MM.1S (cell line): ENCODE measurements at regions not wholly inside any gene's neighbourhood (a gene's known extent, or its start where the extent isn't known, plus 50 kb on each side); places are given as distances from the start of the nearest gene placed in this dataset.

Source experiments
- DNase-seq: peaks from one replicate; pipeline ENCODE4 v3.0.0-alpha.2; 2015
- H2AFZ ChIP-seq: fragments of 300-600 bp; sonication (generic); 2 replicates; pipeline ENCODE4 v1.6.0; 2016; ENCODE audit warnings: antibody characterized with exemption, low read length
- H3F3A ChIP-seq: fragments of 300-600 bp; sonication (generic); 2 replicates; pipeline ENCODE4 v1.6.1; 2016; ENCODE audit warnings: mild to moderate bottlenecking, antibody characterized with exemption, low read length, moderate library complexity, mixed read lengths; ENCODE audit not compliant: insufficient read depth
- H3K27ac ChIP-seq: fragments of 300-600 bp; sonication (generic); 2 replicates; pipeline ENCODE4 v1.5.1; 2016; ENCODE audit warnings: mild to moderate bottlenecking, low read length
- H3K27me3 ChIP-seq: fragments of 300-600 bp; sonication (generic); replicated peaks from 2 replicates; pipeline ENCODE4 v1.6.0; 2016; ENCODE audit warnings: low read length; ENCODE audit not compliant: insufficient read depth
- H3K36me3 ChIP-seq: fragments of 300-600 bp; sonication (generic); replicated peaks from 2 replicates; pipeline ENCODE4 v1.6.1; 2016; ENCODE audit warnings: mild to moderate bottlenecking, low read length, mixed read lengths; ENCODE audit not compliant: insufficient read depth
- H3K4me1 ChIP-seq: fragments of 300-600 bp; sonication (generic); 2 replicates; pipeline ENCODE4 v1.6.1; 2016; ENCODE audit warnings: low read length, mixed read lengths
- H3K4me2 ChIP-seq: fragments of 300-600 bp; sonication (generic); 2 replicates; pipeline ENCODE4 v1.6.0; 2016; ENCODE audit warnings: low read depth, low read length
- H3K4me3 ChIP-seq: fragments of 300-600 bp; sonication (generic); 2 replicates; pipeline ENCODE4 v1.5.1; 2016; ENCODE audit warnings: low read length, mixed read lengths
- H3K79me2 ChIP-seq: fragments of 300-600 bp; sonication (generic); 2 replicates; pipeline ENCODE4 v1.6.1; 2016; ENCODE audit warnings: mixed run types, low read length, mixed read lengths
- H3K9ac ChIP-seq: fragments of 300-600 bp; sonication (generic); 2 replicates; pipeline ENCODE4 v1.6.1; 2016; ENCODE audit warnings: low read length, mixed read lengths
- H3K9me2 ChIP-seq: fragments of 300-600 bp; sonication (generic); replicated peaks from 2 replicates; pipeline ENCODE4 v1.6.1; 2016; ENCODE audit warnings: mild to moderate bottlenecking, low read length, mixed read lengths; ENCODE audit not compliant: insufficient read depth
- H3K9me3 ChIP-seq: fragments of 300-600 bp; sonication (generic); replicated peaks from 2 replicates; pipeline ENCODE4 v1.6.1; 2016; ENCODE audit warnings: mild to moderate bottlenecking, low read length, mixed read lengths; ENCODE audit not compliant: insufficient read depth
- H4K20me1 ChIP-seq: fragments of 300-600 bp; sonication (generic); 2 replicates; pipeline ENCODE4 v1.6.1; 2016; ENCODE audit warnings: mild to moderate bottlenecking, low read length, moderate library complexity, mixed read lengths; ENCODE audit not compliant: insufficient read depth
- CTCF ChIP-seq: fragments of 300-600 bp; sonication (generic); IDR thresholded peaks from 2 replicates; pipeline ENCODE4 v1.5.1; 2016; ENCODE audit warnings: antibody characterized with exemption, low read length, mixed read lengths
- EZH2 ChIP-seq: fragments of 300-600 bp; sonication (generic); optimal IDR thresholded peaks from 2 replicates; pipeline ENCODE3; 2017; ENCODE audit warnings: low read depth, mild to moderate bottlenecking, antibody characterized with exemption, low read length, mixed read lengths
- EZH2phosphoT487 ChIP-seq: fragments of 300-600 bp; sonication (generic); IDR thresholded peaks from 2 replicates; pipeline ENCODE4 v1.6.1; 2018; ENCODE audit warnings: antibody characterized with exemption, low read length

GRCh38 chr11:37946155-37946766 is 1348.2 kb upstream of the RAG2 start:
- H3K36me3 ChIP-seq, result no peaks in the 10 kb centered on the region
- H3K9me2 ChIP-seq, result no peaks in the 10 kb centered on the region
- TF ChIP-seq EZH2 (no peak), CTCF (peak; percentile 84)
- H3K79me2 ChIP-seq, result no peaks in the 10 kb centered on the region
- 0 out of 2 replicates have a peak overlapping the region, but pooled peaks have one; percentile 28 for H2AFZ ChIP-seq
- no peak overlapping the region for H3K27ac ChIP-seq
- H3F3A ChIP-seq, result no peaks in the 10 kb centered on the region
- H4K20me1 ChIP-seq, result no peaks in the 10 kb centered on the region
- no peaks in the 10 kb centered on the region for H3K27me3 ChIP-seq
- no peak overlapping the region for H3K4me2 ChIP-seq
- no peak overlapping the region for H3K4me3 ChIP-seq
- DNase-seq, result peak; percentile 69
- no peaks in the 10 kb centered on the region for H3K4me1 ChIP-seq
- H3K9ac ChIP-seq, result no peak overlapping the region
- no peaks in the 10 kb centered on the region for H3K9me3 ChIP-seq

DNA sequence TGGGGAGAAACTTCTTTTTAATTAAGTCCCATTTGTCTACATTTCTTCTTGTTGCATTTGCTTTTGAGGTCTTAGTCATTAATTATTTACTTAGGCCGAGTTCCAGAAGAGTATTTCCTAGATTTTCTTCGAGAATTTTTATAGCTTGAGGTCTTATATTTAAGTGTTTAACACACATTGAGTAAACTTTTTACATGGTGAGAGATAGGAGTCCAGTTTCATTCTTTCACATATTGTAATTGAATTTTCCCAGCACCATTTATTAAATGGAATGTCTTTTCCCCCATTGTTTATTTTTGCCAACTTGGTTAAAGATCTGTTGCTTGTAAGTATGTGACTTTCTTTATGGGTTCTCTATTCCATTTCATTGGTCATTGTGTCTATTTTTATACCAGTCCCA is 1344.0 kb upstream of the RAG2 start:
- Histone ChIP-seq H2AFZ (no peak overlapping the region), H3K9me2 (no peaks in the 10 kb centered on the region), H3K79me2 (no peaks in the 10 kb centered on the region)

GRCh38 chr11:37929100-37929653 is 1331.1 kb upstream of the RAG2 start:
- Histone ChIP-seq H4K20me1 (no peaks in the 10 kb centered on the region), H3K27me3 (no peaks in the 10 kb centered on the region)

More for the DNA sequence above, 1344.0 kb upstream of the RAG2 start:
- H3K9me3 ChIP-seq, result no peaks in the 10 kb centered on the region
- no peak overlapping the region for H3K4me3 ChIP-seq
- no peak overlapping the region for H3K4me2 ChIP-seq
- no peaks in the 10 kb centered on the region for H3K4me1 ChIP-seq
- no peaks in the 10 kb centered on the region for H4K20me1 ChIP-seq
- H3F3A ChIP-seq, result no peaks in the 10 kb centered on the region
- H3K9ac ChIP-seq, result no peak overlapping the region
- H3K27me3 ChIP-seq, result no peaks in the 10 kb centered on the region
- no peak overlapping the region for H3K27ac ChIP-seq
- DNase-seq, result no peak
- no peaks in the 10 kb centered on the region for H3K36me3 ChIP-seq
- no peak for TF ChIP-seq EZH2phosphoT487
- TF ChIP-seq EZH2, result no peak
- TF ChIP-seq CTCF, result no peak

More at GRCh38 chr11:37929100-37929653, 1331.1 kb upstream of the RAG2 start:
- Histone ChIP-seq H3K9ac (no peak overlapping the region), H3K9me2 (no peaks in the 10 kb centered on the region), H3F3A (no peaks in the 10 kb centered on the region), H2AFZ (no peak overlapping the region), H3K36me3 (no peaks in the 10 kb centered on the region), H3K27ac (no peak overlapping the region), H3K4me2 (no peak overlapping the region), H3K9me3 (no peaks in the 10 kb centered on the region; the same call in 1 of the 2 replicates), H3K79me2 (no peaks in the 10 kb centered on the region), H3K4me1 (no peaks in the 10 kb centered on the region), H3K4me3 (no peak overlapping the region)
- DNase-seq, result no peak
- TF ChIP-seq EZH2phosphoT487 (no peak), CTCF (no peak), EZH2 (no peak)
